ENCODE measurements at regions not wholly inside any gene's neighbourhood (a gene's known extent, or its start where the extent isn't known, plus 50 kb on each side); places are given as distances from the start of the nearest gene placed in this dataset.

DNA sequence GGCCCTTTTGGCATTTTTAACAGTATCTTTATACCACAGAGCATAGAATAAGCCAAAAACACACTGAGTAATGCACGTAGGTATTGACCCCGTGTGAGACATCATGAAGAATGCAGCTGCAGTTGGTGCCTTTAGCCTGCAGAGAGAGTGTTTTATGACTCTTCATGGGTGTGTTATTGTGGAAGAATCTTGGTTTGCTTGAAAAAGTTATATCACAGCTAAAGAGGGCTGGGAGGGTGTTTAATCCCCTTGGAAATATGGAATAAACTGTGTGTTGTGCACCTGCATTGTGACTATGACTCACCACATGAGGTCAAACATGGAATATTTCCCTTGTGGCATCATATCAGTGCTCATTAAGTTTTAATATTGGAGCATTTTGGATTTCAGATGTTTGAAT is 458.7 kb downstream of the CDH9 start:
- H3K79me2 ChIP-seq (ENCODE audit: control insufficient read depth, insufficient read depth, low read length) = no peaks in the 10 kb centered on the region
- peaks cover 2% of the 10 kb centered on the region for H3K9me3 ChIP-seq (replicated peaks; ENCODE audit: control insufficient read depth, insufficient read depth, low read length)
- DNase-seq (ENCODE audit: low read depth, low spot score) (no peak), FAIRE-seq (no peak)
- H3K4me1 ChIP-seq (ENCODE audit: control insufficient read depth, extremely low read depth, insufficient read depth, low read length) = no peaks in the 10 kb centered on the region
- TF ChIP-seq, protein P1, sequence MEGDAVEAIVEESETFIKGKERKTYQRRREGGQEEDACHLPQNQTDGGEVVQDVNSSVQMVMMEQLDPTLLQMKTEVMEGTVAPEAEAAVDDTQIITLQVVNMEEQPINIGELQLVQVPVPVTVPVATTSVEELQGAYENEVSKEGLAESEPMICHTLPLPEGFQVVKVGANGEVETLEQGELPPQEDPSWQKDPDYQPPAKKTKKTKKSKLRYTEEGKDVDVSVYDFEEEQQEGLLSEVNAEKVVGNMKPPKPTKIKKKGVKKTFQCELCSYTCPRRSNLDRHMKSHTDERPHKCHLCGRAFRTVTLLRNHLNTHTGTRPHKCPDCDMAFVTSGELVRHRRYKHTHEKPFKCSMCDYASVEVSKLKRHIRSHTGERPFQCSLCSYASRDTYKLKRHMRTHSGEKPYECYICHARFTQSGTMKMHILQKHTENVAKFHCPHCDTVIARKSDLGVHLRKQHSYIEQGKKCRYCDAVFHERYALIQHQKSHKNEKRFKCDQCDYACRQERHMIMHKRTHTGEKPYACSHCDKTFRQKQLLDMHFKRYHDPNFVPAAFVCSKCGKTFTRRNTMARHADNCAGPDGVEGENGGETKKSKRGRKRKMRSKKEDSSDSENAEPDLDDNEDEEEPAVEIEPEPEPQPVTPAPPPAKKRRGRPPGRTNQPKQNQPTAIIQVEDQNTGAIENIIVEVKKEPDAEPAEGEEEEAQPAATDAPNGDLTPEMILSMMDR (IDR thresholded peaks at IDR 0.05; ENCODE audit: extremely low read depth in 1 of 2, insufficient read depth in 1 of 2, low read depth in 1 of 2, low read length in 2 of 2) = no peak
- TF ChIP-seq JUN (IDR thresholded peaks at IDR 0.05; ENCODE audit: borderline replicate concordance, insufficient read depth, insufficient read length, low read depth) = no peak
- TF ChIP-seq GATA2 (IDR thresholded peaks at IDR 0.05; ENCODE audit: insufficient read depth, insufficient read length, low read depth, low read length) = no peak
- no peak for TF ChIP-seq POLR2AphosphoS5 (IDR thresholded peaks at IDR 0.05; ENCODE audit: insufficient read depth, low read depth, low read length)
- TF ChIP-seq EZH2 (IDR thresholded peaks at IDR 0.05; ENCODE audit: borderline replicate concordance, low read depth, low read length, severe bottlenecking) = no peak
- TF ChIP-seq FOS (IDR thresholded peaks at IDR 0.05; ENCODE audit: borderline replicate concordance, insufficient read depth, low read length) = no peak
- TF ChIP-seq POLR2A (IDR thresholded peaks at IDR 0.05; ENCODE audit: low read depth, low read length) = no peak
- TF ChIP-seq, protein P2, sequence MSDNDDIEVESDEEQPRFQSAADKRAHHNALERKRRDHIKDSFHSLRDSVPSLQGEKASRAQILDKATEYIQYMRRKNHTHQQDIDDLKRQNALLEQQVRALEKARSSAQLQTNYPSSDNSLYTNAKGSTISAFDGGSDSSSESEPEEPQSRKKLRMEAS (IDR thresholded peaks at IDR 0.05; ENCODE audit: insufficient read depth, insufficient read length) = no peak
- TF ChIP-seq MYC (IDR thresholded peaks at IDR 0.05; ENCODE audit: low read depth, low read length) = no peak
- dilution Hi-C loops (cut with MboI; ENCODE audit: extremely low pct_ligation_motif_present, low sequenced_read_pairs) = no loop called here
- H2AFZ ChIP-seq (ENCODE audit: low read depth, low read length) = no peak overlapping the region
- H3K4me2 ChIP-seq (ENCODE audit: insufficient read depth, low read length) = no peak overlapping the region
- intact Hi-C loops (cut with micrococcal nuclease) = no loop called here
- no peak overlapping the region for H3K27ac ChIP-seq (ENCODE audit: insufficient read depth, low read depth, low read length)
- no peaks in the 10 kb centered on the region for H3K27me3 ChIP-seq (ENCODE audit: control insufficient read depth in 2 of 2, insufficient read depth in 2 of 2, low read length in 2 of 2)
- no TSS peak for BruUV-seq (replicated peaks)
- CTCF ChIA-PET = no interaction called here
- H4K20me1 ChIP-seq (replicated peaks; ENCODE audit: control insufficient read depth, extremely low read depth, insufficient read depth, low read length) = no peaks in the 10 kb centered on the region
- H3K4me3 ChIP-seq (replicated peaks in 1 of 3; ENCODE audit: insufficient read depth in 1 of 3, low read depth in 1 of 3, low read length in 3 of 3) = no peak overlapping the region
- H3K9me1 ChIP-seq (replicated peaks; ENCODE audit: control insufficient read depth, extremely low read depth, insufficient read depth, low read length) = no peaks in the 10 kb centered on the region
- POLR2A ChIA-PET = no interaction called here
- H3K36me3 ChIP-seq (ENCODE audit: control insufficient read depth in 2 of 2, extremely low read depth in 1 of 2, insufficient read depth in 2 of 2, low read length in 2 of 2) = no peaks in the 10 kb centered on the region
- H3K9ac ChIP-seq (replicated peaks; ENCODE audit: extremely low read depth, insufficient read depth, low read length) = no peak overlapping the region
